Liver (tissue), 3 donors: ENCODE measurements at regions not wholly inside any gene's neighbourhood (a gene's known extent, or its start where the extent isn't known, plus 50 kb on each side); places are given as distances from the start of the nearest gene placed in this dataset.

Source experiments
- ATF3 ChIP-seq: IDR thresholded peaks from 2 replicates; pipeline ENCODE4 v1.6.1; 2016; ENCODE audit warnings: antibody characterized with exemption
- EGR1 ChIP-seq, 2 donors: IDR thresholded peaks; 2 replicates each; pipeline ENCODE4 v1.6.1; 2016 to 2018; ENCODE audit warnings: antibody characterized with exemption in 2 of 2, low read depth in 2 of 2
- JUND ChIP-seq, 2 donors: IDR thresholded peaks; 2 replicates each; pipeline ENCODE4 v1.6.1; 2016; ENCODE audit warnings: antibody characterized with exemption in 2 of 2
- RAD21 ChIP-seq, 2 donors: IDR thresholded peaks; 2 replicates each; pipeline ENCODE4 v1.6.1; 2016; ENCODE audit warnings: antibody characterized with exemption in 2 of 2, mild to moderate bottlenecking in 2 of 2
- TAF1 ChIP-seq: conservative IDR thresholded peaks from 2 replicates; pipeline ENCODE4 v1.6.1; 2016; ENCODE audit warnings: antibody characterized with exemption, mild to moderate bottlenecking
- ZBTB33 ChIP-seq: IDR thresholded peaks from 2 replicates; pipeline ENCODE4 v1.6.1; 2016; ENCODE audit warnings: antibody characterized with exemption
- TF ChIP-seq, protein P1 (sequence below): fragments of 150-350 bp; IDR thresholded peaks from 2 replicates; pipeline ENCODE4 v1.5.1; 2017; ENCODE audit warnings: improper control_type of control experiment, low read depth, low read length; ENCODE audit not compliant: missing input control
- TF ChIP-seq, protein P2 (sequence below): IDR thresholded peaks from 2 replicates; pipeline ENCODE4 v1.6.1; 2016; ENCODE audit warnings: antibody characterized with exemption, mild to moderate bottlenecking
- TF ChIP-seq, protein P3 (sequence below): IDR thresholded peaks from 2 replicates; pipeline ENCODE4 v1.6.1; 2016; ENCODE audit warnings: antibody characterized with exemption
- donor health status: healthy.
- donor health status: healthy.

- TF ChIP-seq, protein P1, sequence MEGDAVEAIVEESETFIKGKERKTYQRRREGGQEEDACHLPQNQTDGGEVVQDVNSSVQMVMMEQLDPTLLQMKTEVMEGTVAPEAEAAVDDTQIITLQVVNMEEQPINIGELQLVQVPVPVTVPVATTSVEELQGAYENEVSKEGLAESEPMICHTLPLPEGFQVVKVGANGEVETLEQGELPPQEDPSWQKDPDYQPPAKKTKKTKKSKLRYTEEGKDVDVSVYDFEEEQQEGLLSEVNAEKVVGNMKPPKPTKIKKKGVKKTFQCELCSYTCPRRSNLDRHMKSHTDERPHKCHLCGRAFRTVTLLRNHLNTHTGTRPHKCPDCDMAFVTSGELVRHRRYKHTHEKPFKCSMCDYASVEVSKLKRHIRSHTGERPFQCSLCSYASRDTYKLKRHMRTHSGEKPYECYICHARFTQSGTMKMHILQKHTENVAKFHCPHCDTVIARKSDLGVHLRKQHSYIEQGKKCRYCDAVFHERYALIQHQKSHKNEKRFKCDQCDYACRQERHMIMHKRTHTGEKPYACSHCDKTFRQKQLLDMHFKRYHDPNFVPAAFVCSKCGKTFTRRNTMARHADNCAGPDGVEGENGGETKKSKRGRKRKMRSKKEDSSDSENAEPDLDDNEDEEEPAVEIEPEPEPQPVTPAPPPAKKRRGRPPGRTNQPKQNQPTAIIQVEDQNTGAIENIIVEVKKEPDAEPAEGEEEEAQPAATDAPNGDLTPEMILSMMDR, result no peak
- TF ChIP-seq, protein P2, sequence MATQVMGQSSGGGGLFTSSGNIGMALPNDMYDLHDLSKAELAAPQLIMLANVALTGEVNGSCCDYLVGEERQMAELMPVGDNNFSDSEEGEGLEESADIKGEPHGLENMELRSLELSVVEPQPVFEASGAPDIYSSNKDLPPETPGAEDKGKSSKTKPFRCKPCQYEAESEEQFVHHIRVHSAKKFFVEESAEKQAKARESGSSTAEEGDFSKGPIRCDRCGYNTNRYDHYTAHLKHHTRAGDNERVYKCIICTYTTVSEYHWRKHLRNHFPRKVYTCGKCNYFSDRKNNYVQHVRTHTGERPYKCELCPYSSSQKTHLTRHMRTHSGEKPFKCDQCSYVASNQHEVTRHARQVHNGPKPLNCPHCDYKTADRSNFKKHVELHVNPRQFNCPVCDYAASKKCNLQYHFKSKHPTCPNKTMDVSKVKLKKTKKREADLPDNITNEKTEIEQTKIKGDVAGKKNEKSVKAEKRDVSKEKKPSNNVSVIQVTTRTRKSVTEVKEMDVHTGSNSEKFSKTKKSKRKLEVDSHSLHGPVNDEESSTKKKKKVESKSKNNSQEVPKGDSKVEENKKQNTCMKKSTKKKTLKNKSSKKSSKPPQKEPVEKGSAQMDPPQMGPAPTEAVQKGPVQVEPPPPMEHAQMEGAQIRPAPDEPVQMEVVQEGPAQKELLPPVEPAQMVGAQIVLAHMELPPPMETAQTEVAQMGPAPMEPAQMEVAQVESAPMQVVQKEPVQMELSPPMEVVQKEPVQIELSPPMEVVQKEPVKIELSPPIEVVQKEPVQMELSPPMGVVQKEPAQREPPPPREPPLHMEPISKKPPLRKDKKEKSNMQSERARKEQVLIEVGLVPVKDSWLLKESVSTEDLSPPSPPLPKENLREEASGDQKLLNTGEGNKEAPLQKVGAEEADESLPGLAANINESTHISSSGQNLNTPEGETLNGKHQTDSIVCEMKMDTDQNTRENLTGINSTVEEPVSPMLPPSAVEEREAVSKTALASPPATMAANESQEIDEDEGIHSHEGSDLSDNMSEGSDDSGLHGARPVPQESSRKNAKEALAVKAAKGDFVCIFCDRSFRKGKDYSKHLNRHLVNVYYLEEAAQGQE, result no peak
- TF ChIP-seq EGR1 (IDR thresholded peaks at IDR 0.05; ENCODE audit: low read depth in 2 of 2) (no peak), RAD21 (IDR thresholded peaks at IDR 0.05) (no peak), TAF1 (no peak), ZBTB33 (no peak), JUND (IDR thresholded peaks at IDR 0.05) (no peak), ATF3 (no peak)
- TF ChIP-seq, protein P3, sequence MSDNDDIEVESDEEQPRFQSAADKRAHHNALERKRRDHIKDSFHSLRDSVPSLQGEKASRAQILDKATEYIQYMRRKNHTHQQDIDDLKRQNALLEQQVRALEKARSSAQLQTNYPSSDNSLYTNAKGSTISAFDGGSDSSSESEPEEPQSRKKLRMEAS, result no peak
Observed at GRCh38 chr4:37767546-37767945, 58.9 kb upstream of the PGM2 start.
